SU-DHL-6 (cell line): ENCODE measurements at regions not wholly inside any gene's neighbourhood (a gene's known extent, or its start where the extent isn't known, plus 50 kb on each side); places are given as distances from the start of the nearest gene placed in this dataset.

Experiments
- CTCF ChIP-seq: fragments of 200-600 bp; sonication (generic); IDR thresholded peaks from one replicate; pipeline ENCODE4 v1.5.1; 2017; ENCODE audit warnings: antibody characterized with exemption, mild to moderate bottlenecking, low read length, moderate library complexity; ENCODE audit not compliant: insufficient read depth, poor library complexity, severe bottlenecking
- EZH2phosphoT487 ChIP-seq: fragments of 200-600 bp; sonication (generic), shearing (Covaris generic); conservative IDR thresholded peaks from 2 replicates; pipeline ENCODE4 v1.6.1; 2018; ENCODE audit warnings: mild to moderate bottlenecking, antibody characterized with exemption, low read length, moderate library complexity, mixed read lengths

GRCh38 chr4:128573781-128574508 lies 235.6 kb upstream of the JADE1 start:
- TF ChIP-seq EZH2phosphoT487: no peak
- no peak for TF ChIP-seq CTCF
